C4-2B (cell line): ENCODE measurements at regions not wholly inside any gene's neighbourhood (a gene's known extent, or its start where the extent isn't known, plus 50 kb on each side); places are given as distances from the start of the nearest gene placed in this dataset.

Experiments
- CTCF ChIP-seq: fragments of 450-650 bp; conservative IDR thresholded peaks from 2 replicates; pipeline ENCODE4 v1.5.1; 2017; ENCODE audit warnings: mild to moderate bottlenecking
- ZFX ChIP-seq: fragments of 450-650 bp; IDR thresholded peaks from 2 replicates; pipeline ENCODE4 v1.6.1; 2017

- TF ChIP-seq CTCF (no peak), ZFX (no peak)
Observed at GRCh38 chr16:26395700-26396099, 671.0 kb upstream of the C16orf82 start.
